MM.1S (cell line): ENCODE measurements at regions not wholly inside any gene's neighbourhood (a gene's known extent, or its start where the extent isn't known, plus 50 kb on each side); places are given as distances from the start of the nearest gene placed in this dataset.
A peak's percentile ranks its signal among the peaks of the same experiment; 100 is the strongest.

ENCODE experiments used
- DNase-seq: peaks from one replicate; pipeline ENCODE4 v3.0.0-alpha.2; 2015
- H2AFZ ChIP-seq: fragments of 300-600 bp; sonication (generic); 2 replicates; pipeline ENCODE4 v1.6.0; 2016; ENCODE audit warnings: antibody characterized with exemption, low read length
- H3F3A ChIP-seq: fragments of 300-600 bp; sonication (generic); 2 replicates; pipeline ENCODE4 v1.6.1; 2016; ENCODE audit warnings: mild to moderate bottlenecking, antibody characterized with exemption, low read length, moderate library complexity, mixed read lengths; ENCODE audit not compliant: insufficient read depth
- H3K27ac ChIP-seq: fragments of 300-600 bp; sonication (generic); 2 replicates; pipeline ENCODE4 v1.5.1; 2016; ENCODE audit warnings: mild to moderate bottlenecking, low read length
- H3K27me3 ChIP-seq: fragments of 300-600 bp; sonication (generic); replicated peaks from 2 replicates; pipeline ENCODE4 v1.6.0; 2016; ENCODE audit warnings: low read length; ENCODE audit not compliant: insufficient read depth
- H3K36me3 ChIP-seq: fragments of 300-600 bp; sonication (generic); replicated peaks from 2 replicates; pipeline ENCODE4 v1.6.1; 2016; ENCODE audit warnings: mild to moderate bottlenecking, low read length, mixed read lengths; ENCODE audit not compliant: insufficient read depth
- H3K4me1 ChIP-seq: fragments of 300-600 bp; sonication (generic); 2 replicates; pipeline ENCODE4 v1.6.1; 2016; ENCODE audit warnings: low read length, mixed read lengths
- H3K4me2 ChIP-seq: fragments of 300-600 bp; sonication (generic); 2 replicates; pipeline ENCODE4 v1.6.0; 2016; ENCODE audit warnings: low read depth, low read length
- H3K4me3 ChIP-seq: fragments of 300-600 bp; sonication (generic); 2 replicates; pipeline ENCODE4 v1.5.1; 2016; ENCODE audit warnings: low read length, mixed read lengths
- H3K79me2 ChIP-seq: fragments of 300-600 bp; sonication (generic); 2 replicates; pipeline ENCODE4 v1.6.1; 2016; ENCODE audit warnings: mixed run types, low read length, mixed read lengths
- H3K9ac ChIP-seq: fragments of 300-600 bp; sonication (generic); 2 replicates; pipeline ENCODE4 v1.6.1; 2016; ENCODE audit warnings: low read length, mixed read lengths
- H3K9me2 ChIP-seq: fragments of 300-600 bp; sonication (generic); replicated peaks from 2 replicates; pipeline ENCODE4 v1.6.1; 2016; ENCODE audit warnings: mild to moderate bottlenecking, low read length, mixed read lengths; ENCODE audit not compliant: insufficient read depth
- H3K9me3 ChIP-seq: fragments of 300-600 bp; sonication (generic); replicated peaks from 2 replicates; pipeline ENCODE4 v1.6.1; 2016; ENCODE audit warnings: mild to moderate bottlenecking, low read length, mixed read lengths; ENCODE audit not compliant: insufficient read depth
- H4K20me1 ChIP-seq: fragments of 300-600 bp; sonication (generic); 2 replicates; pipeline ENCODE4 v1.6.1; 2016; ENCODE audit warnings: mild to moderate bottlenecking, low read length, moderate library complexity, mixed read lengths; ENCODE audit not compliant: insufficient read depth
- EZH2 ChIP-seq: fragments of 300-600 bp; sonication (generic); optimal IDR thresholded peaks from 2 replicates; pipeline ENCODE3; 2017; ENCODE audit warnings: low read depth, mild to moderate bottlenecking, antibody characterized with exemption, low read length, mixed read lengths
- EZH2phosphoT487 ChIP-seq: fragments of 300-600 bp; sonication (generic); IDR thresholded peaks from 2 replicates; pipeline ENCODE4 v1.6.1; 2018; ENCODE audit warnings: antibody characterized with exemption, low read length
- TF ChIP-seq, protein P1 (sequence below): fragments of 300-600 bp; sonication (generic); IDR thresholded peaks from 2 replicates; pipeline ENCODE4 v1.5.1; 2016; ENCODE audit warnings: antibody characterized with exemption, low read length, mixed read lengths

DNA sequence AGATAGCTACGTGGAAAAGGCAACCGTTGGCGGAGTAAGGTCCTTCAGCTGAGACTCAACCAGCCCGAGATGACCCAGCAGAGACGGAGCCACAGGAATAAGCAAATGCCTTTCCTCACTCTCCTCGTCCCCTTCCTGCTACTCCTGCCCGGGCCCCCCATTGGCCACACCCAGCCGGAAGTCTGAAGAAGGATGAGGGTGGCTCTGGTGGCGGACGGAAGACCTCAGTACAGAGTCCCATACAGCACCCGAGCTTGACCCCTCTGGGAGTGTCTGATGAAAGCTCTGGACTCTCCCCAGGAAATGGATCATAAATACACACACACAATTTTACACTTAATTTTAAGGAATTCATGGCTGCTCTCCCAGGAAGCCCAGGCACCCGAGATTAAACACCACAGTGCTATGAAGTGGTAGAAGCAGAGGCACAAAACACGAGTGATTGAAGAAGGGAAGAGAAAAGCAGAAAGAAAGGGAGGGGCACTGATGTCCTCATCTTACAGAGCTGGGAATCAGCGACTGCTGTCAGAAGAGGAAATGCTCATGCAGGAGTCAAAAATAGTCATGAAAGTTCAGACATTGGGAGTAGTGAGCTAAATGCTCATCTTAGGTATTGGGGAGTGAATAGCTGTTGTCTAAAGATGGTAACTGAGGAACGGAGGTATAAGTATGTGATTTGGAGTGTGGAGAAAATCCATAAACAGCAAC, 125.6 kb downstream of the BANF2 start:
- TF ChIP-seq EZH2 (no peak), EZH2phosphoT487 (no peak)
- TF ChIP-seq, protein P1, sequence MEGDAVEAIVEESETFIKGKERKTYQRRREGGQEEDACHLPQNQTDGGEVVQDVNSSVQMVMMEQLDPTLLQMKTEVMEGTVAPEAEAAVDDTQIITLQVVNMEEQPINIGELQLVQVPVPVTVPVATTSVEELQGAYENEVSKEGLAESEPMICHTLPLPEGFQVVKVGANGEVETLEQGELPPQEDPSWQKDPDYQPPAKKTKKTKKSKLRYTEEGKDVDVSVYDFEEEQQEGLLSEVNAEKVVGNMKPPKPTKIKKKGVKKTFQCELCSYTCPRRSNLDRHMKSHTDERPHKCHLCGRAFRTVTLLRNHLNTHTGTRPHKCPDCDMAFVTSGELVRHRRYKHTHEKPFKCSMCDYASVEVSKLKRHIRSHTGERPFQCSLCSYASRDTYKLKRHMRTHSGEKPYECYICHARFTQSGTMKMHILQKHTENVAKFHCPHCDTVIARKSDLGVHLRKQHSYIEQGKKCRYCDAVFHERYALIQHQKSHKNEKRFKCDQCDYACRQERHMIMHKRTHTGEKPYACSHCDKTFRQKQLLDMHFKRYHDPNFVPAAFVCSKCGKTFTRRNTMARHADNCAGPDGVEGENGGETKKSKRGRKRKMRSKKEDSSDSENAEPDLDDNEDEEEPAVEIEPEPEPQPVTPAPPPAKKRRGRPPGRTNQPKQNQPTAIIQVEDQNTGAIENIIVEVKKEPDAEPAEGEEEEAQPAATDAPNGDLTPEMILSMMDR, result no peak
- Histone ChIP-seq H3K27me3 (no peaks in the 10 kb centered on the region), H3K9me3 (no peaks in the 10 kb centered on the region), H3K4me2 (peak overlapping the region; percentile 50), H3K27ac (peak overlapping the region; percentile 36; the same call in 1 of the 2 replicates), H3F3A (peaks cover 4% of the 10 kb centered on the region; the same call in 1 of the 2 replicates), H3K9ac (no peak overlapping the region), H3K4me1 (peaks cover 31% of the 10 kb centered on the region), H3K36me3 (no peaks in the 10 kb centered on the region), H3K9me2 (no peaks in the 10 kb centered on the region), H3K79me2 (no peaks in the 10 kb centered on the region), H4K20me1 (no peaks in the 10 kb centered on the region), H3K4me3 (no peak overlapping the region), H2AFZ (peak overlapping the region; percentile 57)
- DNase-seq, result no peak

- H3K9me3 ChIP-seq, result no peaks in the 10 kb centered on the region
- no peak overlapping the region; the same call in 1 of the 2 replicates for H2AFZ ChIP-seq
- H3K27ac ChIP-seq, result no peak overlapping the region
- H3K9me2 ChIP-seq, result no peaks in the 10 kb centered on the region
- no peaks in the 10 kb centered on the region for H3K79me2 ChIP-seq
- peaks cover 4% of the 10 kb centered on the region; the same call in 1 of the 2 replicates for H3F3A ChIP-seq
- DNase-seq, result no peak
- no peaks in the 10 kb centered on the region for H4K20me1 ChIP-seq
- H3K4me2 ChIP-seq, result no peak overlapping the region
- H3K9ac ChIP-seq, result no peak overlapping the region
- H3K36me3 ChIP-seq, result no peaks in the 10 kb centered on the region
- no peak overlapping the region for H3K4me3 ChIP-seq
- no peaks in the 10 kb centered on the region for H3K27me3 ChIP-seq
- TF ChIP-seq, protein P1, result no peak
- no peak for TF ChIP-seq EZH2
- no peak for TF ChIP-seq EZH2phosphoT487
- H3K4me1 ChIP-seq, result peaks cover 31% of the 10 kb centered on the region
Measured at GRCh38 chr20:17824676-17825251, 125.0 kb downstream of the BANF2 start.

DNA sequence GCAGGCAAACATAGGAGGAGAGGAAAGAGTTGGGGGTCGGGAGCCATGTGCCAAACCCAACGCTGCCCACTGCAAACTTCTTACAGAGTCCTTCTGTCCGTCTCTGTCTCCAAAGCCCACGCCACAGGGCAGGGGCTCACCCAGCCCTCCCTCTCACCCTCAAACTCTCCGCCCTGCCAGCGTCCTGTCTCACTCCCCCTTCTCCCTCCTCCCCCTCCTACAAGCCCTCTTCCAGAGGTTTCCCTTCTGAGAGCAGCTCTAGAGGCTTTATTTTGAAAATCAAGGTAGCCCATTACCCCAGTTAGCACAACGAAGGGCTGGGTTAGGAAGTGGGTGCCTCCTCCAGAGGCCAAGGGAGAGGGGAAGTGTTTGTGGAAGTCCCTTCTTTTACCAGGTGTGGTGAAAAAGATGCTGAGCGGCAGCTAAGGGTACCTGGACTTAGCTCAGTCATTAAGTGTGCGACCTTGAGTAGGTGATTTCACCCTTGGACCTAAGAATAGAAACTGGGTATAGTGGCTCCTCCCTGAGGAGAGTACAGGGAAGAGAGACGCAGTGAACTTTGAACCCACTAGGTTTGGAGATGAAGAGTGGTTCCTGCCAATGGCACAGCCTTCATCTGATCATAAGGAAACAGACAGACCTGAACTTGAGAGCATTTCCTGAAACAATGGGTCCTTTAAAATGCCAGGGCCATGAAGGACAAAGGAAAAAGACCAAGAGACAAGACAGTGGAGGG, 123.8 kb downstream of the BANF2 start:
- Histone ChIP-seq H4K20me1 (no peaks in the 10 kb centered on the region), H2AFZ (no peak overlapping the region), H3K36me3 (no peaks in the 10 kb centered on the region), H3F3A (peaks cover 4% of the 10 kb centered on the region; the same call in 1 of the 2 replicates), H3K27me3 (no peaks in the 10 kb centered on the region), H3K79me2 (no peaks in the 10 kb centered on the region), H3K4me1 (peaks cover 31% of the 10 kb centered on the region), H3K9me2 (no peaks in the 10 kb centered on the region), H3K27ac (no peak overlapping the region), H3K4me3 (no peak overlapping the region), H3K9me3 (no peaks in the 10 kb centered on the region), H3K4me2 (no peak overlapping the region), H3K9ac (no peak overlapping the region)
- no peak for DNase-seq
- TF ChIP-seq, protein P1, result no peak
- TF ChIP-seq EZH2phosphoT487 (no peak), EZH2 (no peak)
